ENCODE measurements at regions not wholly inside any gene's neighbourhood (a gene's known extent, or its start where the extent isn't known, plus 50 kb on each side); places are given as distances from the start of the nearest gene placed in this dataset.

DNA sequence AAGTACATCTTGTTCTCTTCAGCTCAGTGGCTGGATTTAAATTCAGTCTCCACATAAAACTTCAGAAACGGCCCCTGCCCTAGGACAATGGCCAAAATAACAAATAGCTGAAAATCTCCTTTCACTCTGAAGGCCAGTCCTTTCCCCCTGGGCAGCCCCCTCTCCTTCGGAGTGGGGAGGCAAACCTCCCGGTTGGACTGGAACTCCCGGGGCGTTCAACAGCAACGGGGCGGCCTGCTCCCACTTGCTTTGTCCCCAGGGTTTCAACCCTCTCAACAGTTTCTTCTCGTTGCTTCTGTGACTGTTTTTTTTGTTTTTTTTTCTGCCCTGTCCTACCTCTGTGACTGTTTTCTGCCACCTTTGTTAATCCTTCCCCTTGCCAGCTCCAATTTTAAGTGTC, 102.6 kb upstream of the DUSP22 start:
- no peak overlapping the region for H3K4me3 ChIP-seq (ENCODE audit: low read depth, poor library complexity, severe bottlenecking)
- TF ChIP-seq, protein P1, sequence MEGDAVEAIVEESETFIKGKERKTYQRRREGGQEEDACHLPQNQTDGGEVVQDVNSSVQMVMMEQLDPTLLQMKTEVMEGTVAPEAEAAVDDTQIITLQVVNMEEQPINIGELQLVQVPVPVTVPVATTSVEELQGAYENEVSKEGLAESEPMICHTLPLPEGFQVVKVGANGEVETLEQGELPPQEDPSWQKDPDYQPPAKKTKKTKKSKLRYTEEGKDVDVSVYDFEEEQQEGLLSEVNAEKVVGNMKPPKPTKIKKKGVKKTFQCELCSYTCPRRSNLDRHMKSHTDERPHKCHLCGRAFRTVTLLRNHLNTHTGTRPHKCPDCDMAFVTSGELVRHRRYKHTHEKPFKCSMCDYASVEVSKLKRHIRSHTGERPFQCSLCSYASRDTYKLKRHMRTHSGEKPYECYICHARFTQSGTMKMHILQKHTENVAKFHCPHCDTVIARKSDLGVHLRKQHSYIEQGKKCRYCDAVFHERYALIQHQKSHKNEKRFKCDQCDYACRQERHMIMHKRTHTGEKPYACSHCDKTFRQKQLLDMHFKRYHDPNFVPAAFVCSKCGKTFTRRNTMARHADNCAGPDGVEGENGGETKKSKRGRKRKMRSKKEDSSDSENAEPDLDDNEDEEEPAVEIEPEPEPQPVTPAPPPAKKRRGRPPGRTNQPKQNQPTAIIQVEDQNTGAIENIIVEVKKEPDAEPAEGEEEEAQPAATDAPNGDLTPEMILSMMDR (IDR thresholded peaks at IDR 0.05): no peak
- TF ChIP-seq POLR2A (IDR thresholded peaks at IDR 0.05): no peak
- DNase-seq (ENCODE audit: low spot score in 2 of 2): peak in 1 of 2 donors; percentile 56
- intact Hi-C loops (cut with DNase I; ENCODE audit: low total_unique reads): no loop called here
- WGBS, 2 donors: 72 to 80% methylated on average over 8 of the region's 8 CpGs

DNA sequence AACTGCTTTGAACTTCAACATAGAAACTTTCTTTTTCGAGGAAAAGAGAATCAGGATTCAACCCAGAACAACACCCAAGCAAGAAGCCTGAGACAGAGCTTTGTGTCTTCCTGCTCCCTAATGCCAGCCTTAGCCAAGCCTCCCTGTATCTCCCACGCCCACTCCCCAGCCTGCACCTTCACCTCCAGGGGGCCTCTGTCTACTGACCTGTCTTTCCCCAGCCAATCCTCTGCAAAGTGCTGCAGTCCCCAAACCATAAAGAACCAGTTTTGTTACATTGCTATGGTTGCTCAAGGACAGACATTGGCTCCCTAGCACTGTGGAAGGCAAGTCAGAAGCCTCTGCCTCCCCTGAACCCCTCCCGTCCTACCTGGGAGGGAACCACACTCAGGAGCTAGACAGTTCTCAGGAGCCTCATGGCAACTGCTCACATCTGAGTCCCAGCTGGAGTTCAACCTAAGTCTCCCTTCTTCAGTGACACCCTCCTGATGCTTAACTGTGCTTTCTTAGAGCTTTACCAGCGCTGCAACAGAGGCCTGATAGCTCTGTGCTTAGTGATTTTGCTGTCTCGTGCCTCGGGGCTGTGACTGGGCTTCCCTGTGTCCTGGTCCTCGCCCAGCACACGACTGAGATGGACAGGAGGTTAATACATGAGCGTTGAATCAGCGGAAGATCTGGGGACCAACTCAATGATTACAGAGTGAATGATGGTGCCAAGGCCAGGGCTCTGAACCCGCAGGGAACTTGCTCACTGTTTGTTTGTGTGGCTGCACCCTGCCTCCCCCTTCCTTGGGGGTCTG, 101.5 kb upstream of the DUSP22 start:
- no peak for TF ChIP-seq POLR2A (IDR thresholded peaks at IDR 0.05)
- intact Hi-C loops (cut with DNase I; ENCODE audit: low total_unique reads): no loop called here
- H3K4me3 ChIP-seq (ENCODE audit: low read depth, poor library complexity, severe bottlenecking): no peak overlapping the region
- peak in 1 of 2 donors; percentile 60 for DNase-seq (ENCODE audit: low spot score in 2 of 2)
- 85 to 92% methylated on average over 11 of the region's 11 CpGs for WGBS, 2 donors

DNA sequence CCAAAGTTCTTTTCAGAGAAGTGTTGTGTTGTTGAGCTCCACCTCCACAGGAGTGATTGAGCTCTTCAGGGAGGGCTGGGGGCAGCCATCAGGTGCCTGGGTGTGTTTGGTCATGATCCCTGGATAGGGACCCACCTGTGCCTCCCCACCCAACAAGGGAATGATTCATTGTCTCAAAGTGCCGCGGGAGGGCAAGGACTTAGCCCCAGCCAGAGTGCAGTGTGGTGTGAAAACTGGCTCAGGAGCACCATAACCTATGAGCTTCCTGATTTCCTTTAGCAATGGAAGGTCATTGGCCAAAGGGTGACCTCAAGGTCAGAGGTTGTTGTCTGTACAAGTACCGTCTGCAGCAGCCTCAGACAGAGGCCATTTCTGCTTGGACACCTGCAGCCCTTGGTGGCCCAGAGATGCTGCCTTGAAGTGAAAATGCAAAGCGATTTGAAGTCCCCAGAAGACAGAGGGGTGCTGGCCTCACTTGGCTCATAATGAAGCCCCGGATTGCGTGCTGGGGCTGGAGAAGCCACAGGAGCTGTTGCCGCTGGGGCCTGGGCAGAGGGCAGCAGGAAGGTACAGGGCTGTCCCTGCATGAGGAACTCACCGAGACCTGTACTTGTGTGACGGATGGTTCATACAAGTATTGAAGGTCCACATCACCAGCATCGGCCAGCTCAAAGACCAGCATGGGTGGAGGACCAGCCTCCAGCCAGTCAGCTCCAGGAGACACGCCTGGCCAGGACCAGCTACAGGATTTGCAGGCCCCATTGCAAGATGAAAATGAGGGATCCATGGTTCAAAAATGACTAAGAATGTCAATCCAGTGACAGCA, 100.6 kb upstream of the DUSP22 start:
- DNase-seq (ENCODE audit: low spot score in 2 of 2): peak in 1 of 2 donors; percentile 74
- no peak overlapping the region for H3K4me3 ChIP-seq (ENCODE audit: low read depth, poor library complexity, severe bottlenecking)
- 82 to 84% methylated on average over 11 of the region's 11 CpGs for WGBS, 2 donors
- intact Hi-C loops (cut with DNase I; ENCODE audit: low total_unique reads): no loop called here
- TF ChIP-seq POLR2A (IDR thresholded peaks at IDR 0.05): no peak
- TF ChIP-seq, protein P1 (IDR thresholded peaks at IDR 0.05): no peak

DNA sequence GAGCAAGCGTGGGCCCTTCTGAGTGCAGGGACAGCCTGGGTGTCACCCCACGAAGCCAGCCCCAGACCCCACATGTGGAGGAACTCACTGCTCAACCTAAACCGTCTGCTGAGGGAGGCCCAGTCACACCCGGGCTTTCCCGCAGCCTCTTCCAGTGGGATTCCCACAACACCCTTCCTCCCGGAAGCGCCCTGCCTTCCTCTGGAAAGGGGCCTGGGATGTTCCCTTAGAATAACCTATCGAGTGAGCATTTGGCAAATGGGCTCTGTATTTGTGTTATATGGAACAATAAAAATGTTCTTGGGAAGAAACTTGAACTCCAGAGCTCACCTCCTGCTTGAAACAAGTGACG, 100.0 kb upstream of the DUSP22 start:
- no peak for TF ChIP-seq POLR2A (IDR thresholded peaks at IDR 0.05)
- TF ChIP-seq, protein P1 (IDR thresholded peaks at IDR 0.05): no peak
- H3K4me3 ChIP-seq (ENCODE audit: low read depth, poor library complexity, severe bottlenecking): no peak overlapping the region
- intact Hi-C loops (cut with DNase I; ENCODE audit: low total_unique reads): no loop called here
- 83 to 85% methylated on average over 9 of the region's 9 CpGs for WGBS, 2 donors
- DNase-seq (ENCODE audit: low spot score in 2 of 2): no peak

DNA sequence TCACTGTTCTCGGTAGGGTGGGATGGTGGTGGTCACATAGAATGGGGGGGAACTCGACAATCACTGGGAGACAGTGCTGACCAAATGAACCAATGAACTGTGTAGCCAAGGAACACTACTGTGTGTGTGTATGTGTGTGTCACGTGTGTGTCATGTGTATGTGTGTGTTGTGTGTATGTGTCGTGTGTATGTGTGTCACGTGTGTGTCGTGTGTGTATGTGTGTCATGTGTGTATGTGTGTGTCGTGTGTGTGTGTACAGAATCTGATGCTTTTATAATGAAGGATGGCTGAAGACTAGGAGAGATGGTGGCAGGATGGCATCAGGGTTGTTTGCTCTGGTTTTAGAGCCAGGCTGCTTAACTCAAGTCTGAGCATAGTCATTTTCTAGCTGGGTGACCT, 99.1 kb upstream of the DUSP22 start:
- no peak overlapping the region for H3K4me3 ChIP-seq (ENCODE audit: low read depth, poor library complexity, severe bottlenecking)
- intact Hi-C loops (cut with DNase I; ENCODE audit: low total_unique reads): no loop called here
- TF ChIP-seq, protein P1 (IDR thresholded peaks at IDR 0.05): peak in 1 of 3 donors; percentile 58
- TF ChIP-seq POLR2A (IDR thresholded peaks at IDR 0.05): no peak
- WGBS, 2 donors: 90% methylated on average over 7 of the region's 7 CpGs
- DNase-seq (ENCODE audit: low spot score in 2 of 2): peak in 1 of 2 donors; percentile 9

DNA sequence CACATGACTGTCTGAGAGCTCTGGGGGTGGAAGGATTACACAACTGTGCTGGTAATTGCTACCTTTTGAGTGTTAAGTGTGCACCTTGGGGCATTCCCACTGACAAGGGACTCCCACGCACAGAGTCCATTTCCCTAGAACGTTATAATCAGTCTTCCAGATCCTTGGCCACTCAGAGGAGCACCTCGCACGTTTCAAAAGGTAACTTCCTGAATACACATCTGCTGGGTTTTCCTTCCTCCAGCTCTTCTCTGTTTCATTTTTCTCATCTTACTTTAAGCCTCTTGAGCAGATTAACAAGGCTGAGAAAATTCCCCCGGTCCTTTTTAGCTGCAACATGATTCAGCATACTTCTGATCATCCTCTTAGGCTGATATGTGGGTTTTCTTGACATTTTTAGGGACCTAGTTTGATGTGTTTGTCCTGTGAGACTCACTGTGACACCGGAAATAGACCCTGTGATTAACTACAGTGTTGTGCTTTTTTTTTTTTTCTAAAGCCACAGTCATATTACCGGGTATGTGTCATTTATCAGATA, 98.4 kb upstream of the DUSP22 start:
- intact Hi-C loops (cut with DNase I; ENCODE audit: low total_unique reads): no loop called here

More for the DNA sequence above, 98.4 kb upstream of the DUSP22 start:
- no peak overlapping the region for H3K4me3 ChIP-seq (ENCODE audit: low read depth, poor library complexity, severe bottlenecking)
- TF ChIP-seq POLR2A (IDR thresholded peaks at IDR 0.05): no peak
- TF ChIP-seq, protein P1 (IDR thresholded peaks at IDR 0.05): no peak
- DNase-seq (ENCODE audit: low spot score in 2 of 2): peak in 1 of 2 donors; percentile 23
- 67% methylated on average over 7 of the region's 7 CpGs for WGBS, 2 donors

All from lower leg skin (tissue), 4 donors.